ENCODE measurements at regions not wholly inside any gene's neighbourhood (a gene's known extent, or its start where the extent isn't known, plus 50 kb on each side); places are given as distances from the start of the nearest gene placed in this dataset.

- TF ChIP-seq HNF4A (CRISPR knock-in tag; IDR thresholded peaks at IDR 0.05) = no peak
- TF ChIP-seq ZNF275 (CRISPR knock-in tag; IDR thresholded peaks at IDR 0.05; ENCODE audit: borderline replicate concordance) = no peak
- no peak for TF ChIP-seq GMEB2 (CRISPR knock-in tag; IDR thresholded peaks at IDR 0.05; ENCODE audit: low read depth)
- TF ChIP-seq CTCF (CRISPR knock-in tag; IDR thresholded peaks at IDR 0.05) = no peak
- no peak for TF ChIP-seq ZNF616 (CRISPR knock-in tag; IDR thresholded peaks at IDR 0.05; ENCODE audit: low read depth)
- no peak for TF ChIP-seq CHD4 (IDR thresholded peaks at IDR 0.05; ENCODE audit: borderline replicate concordance, low read length)
- TF ChIP-seq MIER3 (CRISPR knock-in tag; IDR thresholded peaks at IDR 0.05; ENCODE audit: borderline replicate concordance) = no peak
- no peak for TF ChIP-seq NR1H2 (CRISPR knock-in tag; IDR thresholded peaks at IDR 0.05; ENCODE audit: borderline replicate concordance, low read depth)
- no peak for TF ChIP-seq FOXA1 (IDR thresholded peaks at IDR 0.05)
- TF ChIP-seq FOXA1 (CRISPR knock-in tag; IDR thresholded peaks at IDR 0.05) = no peak
- no peak for TF ChIP-seq TRIM24 (CRISPR knock-in tag; IDR thresholded peaks at IDR 0.05)
- TF ChIP-seq ZBTB46 (CRISPR knock-in tag; IDR thresholded peaks at IDR 0.05; ENCODE audit: borderline replicate concordance) = no peak
These were observed 235.9 kb upstream of the PRSS1 start for GRCh38 chr7:142513178-142513955.
